K562 (cell line): ENCODE measurements at regions not wholly inside any gene's neighbourhood (a gene's known extent, or its start where the extent isn't known, plus 50 kb on each side); places are given as distances from the start of the nearest gene placed in this dataset.

Source experiments
- ATAC-seq: fragments of 200-7000 bp; cut with Tn5 transposase; 3 replicates; pipeline ENCODE4 v1.9.1; 2020; ENCODE audit warnings: moderate library complexity
- BruUV-seq: library from RNA; stranded (reverse); fragments of 400-500 nt; replicated peaks from 2 replicates; lab custom pipeline; 2021; lab: Mats Ljungman, UMichigan
- CTCF ChIA-PET: fragments of 300-600 bp; formaldehyde crosslinking; extraction: SDS; loops from one replicate; lab custom pipeline; 2021; ENCODE audit warnings: low intra/inter-chr PET ratio; lab: Yijun Ruan, JAX
- POLR2A ChIA-PET: fragments of 300-600, 350-650 bp; sonication (Branson Sonifier 250); formaldehyde crosslinking; extraction: SDS; loops from one replicate; lab custom pipeline; 2021; ENCODE audit warnings: antibody characterized with exemption, inconsistent platforms; lab: Yijun Ruan, JAX
- DNase-seq, 4 experiments: peaks; one replicate each; pipeline versions ENCODE4 v3.0.0 to v3.0.0-alpha.2; 2011 to 2018; ENCODE audit warnings: low spot score in 3 of 4, mixed read lengths in 3 of 4; ENCODE audit errors: extremely low read depth in 1 of 4
- FAIRE-seq: peaks from 2 replicates; lab custom pipeline; 2011; peaks lifted over from hg19 to GRCh38; lab: Jason Lieb, UNC
- H2AFZ ChIP-seq: 2 replicates; pipeline ENCODE4 v1.6.0; 2011; ENCODE audit warnings: low read depth, low read length, control low read depth, inconsistent platforms
- H3K27ac ChIP-seq: fragments of 200-600 bp; 3 replicates; pipeline ENCODE4 v1.8.0; 2011; ENCODE audit warnings: low read depth, mild to moderate bottlenecking, control low read depth, inconsistent platforms, low read length, moderate library complexity, mixed read lengths; ENCODE audit errors: extremely low read depth
- H3K27me3 ChIP-seq, 2 experiments: fragments of 300-600 bp in 1 of 2; 2 replicates in 1 of 2; 3 replicates in 1 of 2; pipeline versions ENCODE4 v1.6.0 to v1.8.0; 2011; ENCODE audit warnings: inconsistent platforms in 2 of 2, low read length in 2 of 2, mild to moderate bottlenecking in 1 of 2, mixed read lengths in 1 of 2, moderate library complexity in 1 of 2; ENCODE audit not compliant: control insufficient read depth in 2 of 2, insufficient read depth in 2 of 2
- H3K36me3 ChIP-seq: fragments of 300-600 bp; 3 replicates; pipeline ENCODE4 v1.8.0; 2011; ENCODE audit warnings: mild to moderate bottlenecking, low read length, inconsistent platforms; ENCODE audit not compliant: control insufficient read depth, insufficient read depth
- H3K4me1 ChIP-seq, 2 experiments: fragments of 200-600 bp in 1 of 2; replicated peaks in 1 of 2; 2 replicates in 1 of 2; 3 replicates in 1 of 2; pipeline versions ENCODE4 v1.5.1 to v1.8.0; 2011; ENCODE audit warnings: inconsistent platforms in 2 of 2, low read length in 2 of 2, mild to moderate bottlenecking in 1 of 2, mixed read lengths in 1 of 2, moderate library complexity in 1 of 2; ENCODE audit not compliant: control insufficient read depth in 2 of 2, insufficient read depth in 2 of 2
- H3K4me2 ChIP-seq: 2 replicates; pipeline ENCODE4 v1.6.1; 2011; ENCODE audit warnings: low read length, control low read depth, inconsistent platforms, mixed read lengths; ENCODE audit not compliant: insufficient read depth
- H3K4me3 ChIP-seq: fragments of 200-600 bp; sonication (generic), shearing (Covaris generic); 2 replicates; pipeline ENCODE4 v1.5.1; 2016; ENCODE audit warnings: control low read depth, inconsistent platforms
- H3K79me2 ChIP-seq: fragments of 200-600 bp; 3 replicates; pipeline ENCODE4 v1.8.0; 2011; ENCODE audit warnings: low read length, inconsistent platforms; ENCODE audit not compliant: control insufficient read depth, insufficient read depth
- H3K9ac ChIP-seq, 2 experiments: 2 replicates each; pipeline versions ENCODE4 v1.6.0 to v1.6.1; 2011; ENCODE audit warnings: low read depth in 2 of 2, low read length in 2 of 2, control low read depth in 1 of 2, inconsistent platforms in 1 of 2, mild to moderate bottlenecking in 1 of 2, mixed read lengths in 1 of 2; ENCODE audit not compliant: insufficient read depth in 1 of 2
- H3K9me1 ChIP-seq: one replicate; pipeline ENCODE4 v1.6.0; 2011; ENCODE audit warnings: inconsistent platforms, mild to moderate bottlenecking, low read length, moderate library complexity; ENCODE audit not compliant: control insufficient read depth, insufficient read depth
- H3K9me3 ChIP-seq: replicated peaks from 2 replicates; pipeline ENCODE4 v1.5.1; 2011; ENCODE audit warnings: low read depth, low read length, inconsistent platforms; ENCODE audit not compliant: control insufficient read depth, insufficient read depth
- H4K20me1 ChIP-seq: replicated peaks from 2 replicates; pipeline ENCODE4 v1.6.1; 2011; ENCODE audit warnings: low read length, inconsistent platforms, mixed read lengths; ENCODE audit not compliant: control insufficient read depth, insufficient read depth
- ELF2 ChIP-seq: fragments of 250-450 bp; sonication (Bioruptor Pico); IDR thresholded peaks from 2 replicates; pipeline ENCODE4 v1.5.0; 2021; ENCODE audit warnings: mild to moderate bottlenecking
- FOXP1 ChIP-seq: sonication (generic); formaldehyde crosslinking; IDR thresholded peaks from 2 replicates; pipeline ENCODE4 v1.8.0; 2022; ENCODE audit warnings: mild to moderate bottlenecking, missing genetic modification reagents
- HMGN3 ChIP-seq: IDR thresholded peaks from 2 replicates; pipeline ENCODE4 v1.6.1; 2011; ENCODE audit warnings: borderline replicate concordance, low read depth, mild to moderate bottlenecking, mixed read lengths, low read length; ENCODE audit not compliant: insufficient read length; ENCODE audit errors: extremely low read depth
- KDM1A ChIP-seq, 2 experiments: fragments of 450-650 bp; IDR thresholded peaks; 2 replicates each; pipeline ENCODE4 v1.6.1; 2016; ENCODE audit warnings: mild to moderate bottlenecking in 2 of 2
- ZKSCAN3 ChIP-seq: fragments of 250-450 bp; sonication (Bioruptor Pico); IDR thresholded peaks from 2 replicates; pipeline ENCODE4 v1.4.0; 2020
- ZNF431 ChIP-seq: sonication (generic); formaldehyde crosslinking; IDR thresholded peaks from 2 replicates; pipeline ENCODE4 v1.8.0; 2022; ENCODE audit warnings: mild to moderate bottlenecking, missing genetic modification reagents
- ZNF79 ChIP-seq: fragments of 250-450 bp; sonication (Bioruptor Pico); IDR thresholded peaks from 2 replicates; pipeline ENCODE4 v1.4.0; 2020; ENCODE audit warnings: low read depth, mild to moderate bottlenecking, moderate library complexity
- WGBS: fragments of 100-300 bp; shearing (Covaris generic); methylation state at CpG from one replicate; pipeline ENCODE4 v1.1.6; 2016; ENCODE audit warnings: low coverage, mixed read lengths; ENCODE audit not compliant: insufficient coverage; ENCODE audit errors: missing lambda C conversion rate; 5-methylcytosine and 5-hydroxymethylcytosine counted together
- in situ Hi-C: fragments of 300-500 bp; cut with MboI; formaldehyde crosslinking; loops from 4 replicates; pipeline ENCODE4 v1.15.0; 2018; ENCODE audit warnings: inconsistent platforms, mixed read lengths
- intact Hi-C: fragments of 100-400 bp; cut with micrococcal nuclease; formaldehyde crosslinking; loops from 2 replicates; pipeline ENCODE4 v1.14.2; 2022
- TF ChIP-seq, protein P1 (sequence below): fragments of 250-450 bp; sonication (Bioruptor Pico); IDR thresholded peaks from 2 replicates; pipeline ENCODE4 v1.4.0; 2020; ENCODE audit warnings: mild to moderate bottlenecking
- TF ChIP-seq, protein P2 (sequence below): IDR thresholded peaks from 3 replicates; pipeline ENCODE4 v1.6.1; 2011; ENCODE audit warnings: borderline replicate concordance, mild to moderate bottlenecking; ENCODE audit not compliant: insufficient read length, insufficient read depth
- TF ChIP-seq, protein P3 (sequence below): fragments of 200-800 bp; sonication (Bioruptor generic); IDR thresholded peaks from 2 replicates; pipeline ENCODE4 v1.6.1; 2016; ENCODE audit warnings: missing genetic modification characterization, missing compliant biosample characterization
- TF ChIP-seq, protein P4 (sequence below): fragments of 450-650 bp; IDR thresholded peaks from 2 replicates; pipeline ENCODE4 v1.6.1; 2018; ENCODE audit warnings: mild to moderate bottlenecking, low read depth; ENCODE audit not compliant: partially characterized antibody

DNA sequence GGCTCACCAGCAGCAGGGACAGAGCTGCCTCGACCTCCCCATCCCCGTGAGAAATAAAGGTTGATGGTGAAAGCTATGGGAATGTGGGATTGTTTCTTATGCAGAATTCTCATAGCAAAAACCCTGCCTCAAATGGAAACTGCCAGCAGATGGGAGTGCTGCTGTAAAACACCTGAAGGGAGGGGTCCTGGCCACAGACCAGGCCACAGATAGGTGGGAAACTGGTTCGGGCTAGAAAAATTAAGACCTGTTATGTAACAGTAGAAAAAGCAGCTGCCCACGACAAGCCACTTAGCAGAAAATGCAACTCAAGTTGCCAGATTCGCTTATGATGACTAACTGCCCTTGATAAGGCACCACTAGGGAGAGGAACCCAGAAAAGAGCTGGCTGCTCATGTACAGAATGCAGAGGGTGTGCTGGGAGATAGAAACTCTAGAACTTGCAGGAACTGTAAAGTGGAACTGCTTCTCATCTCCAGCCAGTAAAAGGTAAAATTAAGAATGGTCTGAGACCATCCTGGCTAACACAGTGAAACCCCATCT lies 114.5 kb upstream of the SALL3 start:
- Histone ChIP-seq H3K9me3 (no peaks in the 10 kb centered on the region), H3K79me2 (no peaks in the 10 kb centered on the region), H3K4me3 (no peak overlapping the region), H3K27ac (no peak overlapping the region), H3K9ac (no peak overlapping the region), H4K20me1 (no peaks in the 10 kb centered on the region), H3K4me2 (no peak overlapping the region), H3K4me1 (no peaks in the 10 kb centered on the region), H3K36me3 (no peaks in the 10 kb centered on the region), H3K27me3 (peaks cover 0 to 42% of the 10 kb centered on the region in 2 experiments; a peak in 3 of 5 replicates), H3K9me1 (no peaks in the 10 kb centered on the region), H2AFZ (no peak overlapping the region)
- BruUV-seq = no TSS peak
- in situ Hi-C loops (no loop called here), intact Hi-C loops (no loop called here)
- 0% methylated on average over 3 of the region's 5 CpGs for WGBS
- CTCF ChIA-PET = no interaction called here
- DNase-seq (no peak), FAIRE-seq (no peak), ATAC-seq (no peak)
- POLR2A ChIA-PET = interaction anchor here (0.6 kb wide), 1 partner anchor 12 kb away, joined by 3 read pairs; no protein-coding TSS in a partner anchor
- TF ChIP-seq, protein P1, sequence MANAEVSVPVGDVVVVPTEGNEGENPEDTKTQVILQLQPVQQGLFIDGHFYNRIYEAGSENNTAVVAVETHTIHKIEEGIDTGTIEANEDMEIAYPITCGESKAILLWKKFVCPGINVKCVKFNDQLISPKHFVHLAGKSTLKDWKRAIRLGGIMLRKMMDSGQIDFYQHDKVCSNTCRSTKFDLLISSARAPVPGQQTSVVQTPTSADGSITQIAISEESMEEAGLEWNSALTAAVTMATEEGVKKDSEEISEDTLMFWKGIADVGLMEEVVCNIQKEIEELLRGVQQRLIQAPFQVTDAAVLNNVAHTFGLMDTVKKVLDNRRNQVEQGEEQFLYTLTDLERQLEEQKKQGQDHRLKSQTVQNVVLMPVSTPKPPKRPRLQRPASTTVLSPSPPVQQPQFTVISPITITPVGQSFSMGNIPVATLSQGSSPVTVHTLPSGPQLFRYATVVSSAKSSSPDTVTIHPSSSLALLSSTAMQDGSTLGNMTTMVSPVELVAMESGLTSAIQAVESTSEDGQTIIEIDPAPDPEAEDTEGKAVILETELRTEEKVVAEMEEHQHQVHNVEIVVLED (CRISPR knock-in tag) = no peak
- TF ChIP-seq KDM1A (IDR thresholded peaks at IDR 0.05) = no peak
- TF ChIP-seq HMGN3 = no peak
- TF ChIP-seq, protein P2, sequence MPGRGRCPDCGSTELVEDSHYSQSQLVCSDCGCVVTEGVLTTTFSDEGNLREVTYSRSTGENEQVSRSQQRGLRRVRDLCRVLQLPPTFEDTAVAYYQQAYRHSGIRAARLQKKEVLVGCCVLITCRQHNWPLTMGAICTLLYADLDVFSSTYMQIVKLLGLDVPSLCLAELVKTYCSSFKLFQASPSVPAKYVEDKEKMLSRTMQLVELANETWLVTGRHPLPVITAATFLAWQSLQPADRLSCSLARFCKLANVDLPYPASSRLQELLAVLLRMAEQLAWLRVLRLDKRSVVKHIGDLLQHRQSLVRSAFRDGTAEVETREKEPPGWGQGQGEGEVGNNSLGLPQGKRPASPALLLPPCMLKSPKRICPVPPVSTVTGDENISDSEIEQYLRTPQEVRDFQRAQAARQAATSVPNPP = no peak
- no peak for TF ChIP-seq ELF2 (CRISPR knock-in tag)
- TF ChIP-seq ZNF79 = no peak
- TF ChIP-seq, protein P3, sequence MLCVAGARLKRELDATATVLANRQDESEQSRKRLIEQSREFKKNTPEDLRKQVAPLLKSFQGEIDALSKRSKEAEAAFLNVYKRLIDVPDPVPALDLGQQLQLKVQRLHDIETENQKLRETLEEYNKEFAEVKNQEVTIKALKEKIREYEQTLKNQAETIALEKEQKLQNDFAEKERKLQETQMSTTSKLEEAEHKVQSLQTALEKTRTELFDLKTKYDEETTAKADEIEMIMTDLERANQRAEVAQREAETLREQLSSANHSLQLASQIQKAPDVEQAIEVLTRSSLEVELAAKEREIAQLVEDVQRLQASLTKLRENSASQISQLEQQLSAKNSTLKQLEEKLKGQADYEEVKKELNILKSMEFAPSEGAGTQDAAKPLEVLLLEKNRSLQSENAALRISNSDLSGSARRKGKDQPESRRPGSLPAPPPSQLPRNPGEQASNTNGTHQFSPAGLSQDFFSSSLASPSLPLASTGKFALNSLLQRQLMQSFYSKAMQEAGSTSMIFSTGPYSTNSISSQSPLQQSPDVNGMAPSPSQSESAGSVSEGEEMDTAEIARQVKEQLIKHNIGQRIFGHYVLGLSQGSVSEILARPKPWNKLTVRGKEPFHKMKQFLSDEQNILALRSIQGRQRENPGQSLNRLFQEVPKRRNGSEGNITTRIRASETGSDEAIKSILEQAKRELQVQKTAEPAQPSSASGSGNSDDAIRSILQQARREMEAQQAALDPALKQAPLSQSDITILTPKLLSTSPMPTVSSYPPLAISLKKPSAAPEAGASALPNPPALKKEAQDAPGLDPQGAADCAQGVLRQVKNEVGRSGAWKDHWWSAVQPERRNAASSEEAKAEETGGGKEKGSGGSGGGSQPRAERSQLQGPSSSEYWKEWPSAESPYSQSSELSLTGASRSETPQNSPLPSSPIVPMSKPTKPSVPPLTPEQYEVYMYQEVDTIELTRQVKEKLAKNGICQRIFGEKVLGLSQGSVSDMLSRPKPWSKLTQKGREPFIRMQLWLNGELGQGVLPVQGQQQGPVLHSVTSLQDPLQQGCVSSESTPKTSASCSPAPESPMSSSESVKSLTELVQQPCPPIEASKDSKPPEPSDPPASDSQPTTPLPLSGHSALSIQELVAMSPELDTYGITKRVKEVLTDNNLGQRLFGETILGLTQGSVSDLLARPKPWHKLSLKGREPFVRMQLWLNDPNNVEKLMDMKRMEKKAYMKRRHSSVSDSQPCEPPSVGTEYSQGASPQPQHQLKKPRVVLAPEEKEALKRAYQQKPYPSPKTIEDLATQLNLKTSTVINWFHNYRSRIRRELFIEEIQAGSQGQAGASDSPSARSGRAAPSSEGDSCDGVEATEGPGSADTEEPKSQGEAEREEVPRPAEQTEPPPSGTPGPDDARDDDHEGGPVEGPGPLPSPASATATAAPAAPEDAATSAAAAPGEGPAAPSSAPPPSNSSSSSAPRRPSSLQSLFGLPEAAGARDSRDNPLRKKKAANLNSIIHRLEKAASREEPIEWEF (CRISPR knock-in tag) = no peak
- no peak for TF ChIP-seq ZNF431 (CRISPR knock-in tag)
- TF ChIP-seq, protein P4, sequence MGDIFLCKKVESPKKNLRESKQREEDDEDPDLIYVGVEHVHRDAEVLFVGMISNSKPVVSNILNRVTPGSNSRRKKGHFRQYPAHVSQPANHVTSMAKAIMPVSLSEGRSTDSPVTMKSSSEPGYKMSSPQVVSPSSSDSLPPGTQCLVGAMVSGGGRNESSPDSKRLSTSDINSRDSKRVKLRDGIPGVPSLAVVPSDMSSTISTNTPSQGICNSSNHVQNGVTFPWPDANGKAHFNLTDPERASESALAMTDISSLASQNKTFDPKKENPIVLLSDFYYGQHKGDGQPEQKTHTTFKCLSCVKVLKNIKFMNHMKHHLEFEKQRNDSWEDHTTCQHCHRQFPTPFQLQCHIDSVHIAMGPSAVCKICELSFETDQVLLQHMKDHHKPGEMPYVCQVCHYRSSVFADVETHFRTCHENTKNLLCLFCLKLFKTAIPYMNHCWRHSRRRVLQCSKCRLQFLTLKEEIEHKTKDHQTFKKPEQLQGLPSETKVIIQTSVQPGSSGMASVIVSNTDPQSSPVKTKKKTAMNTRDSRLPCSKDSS = no peak
- TF ChIP-seq ZKSCAN3 (CRISPR knock-in tag) = no peak
- TF ChIP-seq FOXP1 (CRISPR knock-in tag) = no peak
